GM23338 (cell line): ENCODE measurements at regions not wholly inside any gene's neighbourhood (a gene's known extent, or its start where the extent isn't known, plus 50 kb on each side); places are given as distances from the start of the nearest gene placed in this dataset.
A peak's percentile ranks its signal among the peaks of the same experiment; 100 is the strongest.

Experiments used
- ATAC-seq: fragments of 200-7000 bp; cut with Tn5 transposase; 3 replicates; pipeline ENCODE4 v1.9.1; 2020
- DNase-seq: peaks from one replicate; pipeline ENCODE4 v3.0.0-alpha.2; 2015; ENCODE audit warnings: low spot score
- H2AFZ ChIP-seq: fragments of 200-600 bp; sonication (generic); 2 replicates; pipeline ENCODE4 v1.8.0; 2016; ENCODE audit warnings: antibody characterized with exemption, mild to moderate bottlenecking, moderate library complexity
- H3F3A ChIP-seq: fragments of 200-600 bp; sonication (generic); replicated peaks from 2 replicates; pipeline ENCODE4 v1.8.0; 2017; ENCODE audit warnings: antibody characterized with exemption, mixed run types, low read depth
- H3K27ac ChIP-seq: fragments of 200-600 bp; sonication (generic); 2 replicates; pipeline ENCODE4 v1.6.1; 2016; ENCODE audit warnings: low read depth
- H3K27me3 ChIP-seq: fragments of 200-600 bp; sonication (generic); 2 replicates; pipeline ENCODE4 v1.8.0; 2016; ENCODE audit warnings: mild to moderate bottlenecking, mixed run types, moderate library complexity; ENCODE audit not compliant: insufficient read depth
- H3K36me3 ChIP-seq: fragments of 200-600 bp; sonication (generic); 2 replicates; pipeline ENCODE4 v1.8.0; 2016; ENCODE audit warnings: mild to moderate bottlenecking; ENCODE audit not compliant: insufficient read depth
- H3K4me1 ChIP-seq: fragments of 200-600 bp; sonication (generic); 2 replicates; pipeline ENCODE4 v1.8.0; 2016; ENCODE audit warnings: mild to moderate bottlenecking, moderate library complexity; ENCODE audit not compliant: insufficient read depth
- H3K4me2 ChIP-seq: fragments of 200-600 bp; sonication (generic); 2 replicates; pipeline ENCODE4 v1.7.1; 2017; ENCODE audit warnings: mixed run types
- H3K4me3 ChIP-seq: fragments of 200-600 bp; sonication (generic); 2 replicates; pipeline ENCODE4 v1.6.1; 2016; ENCODE audit warnings: mixed run types
- H3K79me2 ChIP-seq: fragments of 200-600 bp; sonication (generic); replicated peaks from 2 replicates; pipeline ENCODE4 v1.8.0; 2017; ENCODE audit warnings: mild to moderate bottlenecking; ENCODE audit not compliant: insufficient read depth
- H3K9me2 ChIP-seq: fragments of 200-600 bp; sonication (generic); 2 replicates; pipeline ENCODE4 v1.8.0; 2017; ENCODE audit not compliant: insufficient read depth
- H4K20me1 ChIP-seq: fragments of 200-600 bp; sonication (generic); replicated peaks from 2 replicates; pipeline ENCODE4 v1.8.0; 2017; ENCODE audit warnings: mild to moderate bottlenecking; ENCODE audit not compliant: insufficient read depth
- H3K27ac Mint-ChIP-seq: 2 replicates; pipeline ENCODE4 v1.8.0; 2020; ENCODE audit warnings: inconsistent platforms, mild to moderate bottlenecking, moderate library complexity, mixed read lengths
- H3K27me3 Mint-ChIP-seq: 3 replicates; pipeline ENCODE4 v1.8.0; 2022; ENCODE audit warnings: low read depth, mild to moderate bottlenecking, moderate library complexity, mixed read lengths, inconsistent platforms; ENCODE audit not compliant: insufficient read depth, poor library complexity
- H3K36me3 Mint-ChIP-seq: 3 replicates; pipeline ENCODE4 v1.8.0; 2021; ENCODE audit warnings: low read depth, mild to moderate bottlenecking, inconsistent platforms, moderate library complexity, mixed read lengths
- H3K4me1 Mint-ChIP-seq: 3 replicates; pipeline ENCODE4 v1.8.0; 2020; ENCODE audit warnings: mild to moderate bottlenecking, inconsistent platforms, mixed read lengths
- H3K4me3 Mint-ChIP-seq: 3 replicates; pipeline ENCODE4 v1.8.0; 2021; ENCODE audit warnings: moderate library complexity, mild to moderate bottlenecking, inconsistent platforms, mixed read lengths
- H3K9me3 Mint-ChIP-seq: 3 replicates; pipeline ENCODE4 v1.8.0; 2020; ENCODE audit warnings: moderate library complexity, mild to moderate bottlenecking, inconsistent platforms, mixed read lengths
- CREB1 ChIP-seq: fragments of 250-450 bp; sonication (Bioruptor Pico); IDR thresholded peaks from 2 replicates; pipeline ENCODE4 v1.5.0; 2020; ENCODE audit warnings: low read depth, mild to moderate bottlenecking, moderate library complexity
- CTCF ChIP-seq, 2 experiments: fragments of 200-600 bp in 1 of 2; sonication (generic) in 1 of 2; conservative IDR thresholded peaks; 2 replicates each; pipeline versions ENCODE4 v1.5.1 to v1.6.1; 2016 to 2017; ENCODE audit warnings: antibody characterized with exemption in 2 of 2, low read depth in 2 of 2, mild to moderate bottlenecking in 2 of 2, moderate library complexity in 1 of 2
- EZH2 ChIP-seq: fragments of 200-600 bp; sonication (generic); IDR thresholded peaks from one replicate; pipeline ENCODE4 v1.8.0; 2017; ENCODE audit warnings: antibody characterized with exemption, mild to moderate bottlenecking, low read depth; ENCODE audit not compliant: unreplicated experiment
- EZH2phosphoT487 ChIP-seq: fragments of 200-600 bp; sonication (generic); IDR thresholded peaks from one replicate; pipeline ENCODE4 v1.8.1; 2018; ENCODE audit warnings: antibody characterized with exemption; ENCODE audit not compliant: unreplicated experiment
- JUNB ChIP-seq: IDR thresholded peaks from one replicate; pipeline ENCODE4 v1.6.1; 2016; ENCODE audit warnings: antibody characterized with exemption; ENCODE audit not compliant: unreplicated experiment
- NANOG ChIP-seq: IDR thresholded peaks from 2 replicates; pipeline ENCODE4 v1.6.1; 2016; ENCODE audit warnings: antibody characterized with exemption, borderline replicate concordance
- POLR2AphosphoS5 ChIP-seq: IDR thresholded peaks from 2 replicates; pipeline ENCODE4 v1.6.1; 2016; ENCODE audit warnings: antibody characterized with exemption, low read depth
- ZNF331 ChIP-seq: fragments of 250-450 bp; sonication (Bioruptor Pico); IDR thresholded peaks from 2 replicates; pipeline ENCODE4 v1.5.0; 2020; ENCODE audit warnings: low read depth, mild to moderate bottlenecking, moderate library complexity
- ZNF462 ChIP-seq: fragments of 250-450 bp; sonication (Bioruptor Pico); IDR thresholded peaks from 2 replicates; pipeline ENCODE4 v1.5.0; 2020; ENCODE audit warnings: mild to moderate bottlenecking, moderate library complexity

- H3K9me3 Mint-ChIP-seq: peaks cover 89% of the 10 kb centered on the region
- DNase-seq: no peak
These were observed 709.6 kb downstream of the SOCS6 start for GRCh38 chr18:70998490-70998889.

GRCh38 chr18:70994116-70994515 lies 705.3 kb downstream of the SOCS6 start:
- no peak overlapping the region for H3K4me3 ChIP-seq
- H3K27ac Mint-ChIP-seq: no peak overlapping the region
- H3K9me3 Mint-ChIP-seq: peaks cover 79% of the 10 kb centered on the region
- no peak overlapping the region for H3K4me2 ChIP-seq
- H3K4me1 ChIP-seq: no peaks in the 10 kb centered on the region
- peaks cover 6% of the 10 kb centered on the region for H3K27me3 Mint-ChIP-seq
- H3K36me3 Mint-ChIP-seq: peaks cover 32% of the 10 kb centered on the region
- no peaks in the 10 kb centered on the region for H4K20me1 ChIP-seq
- H2AFZ ChIP-seq: no peak overlapping the region
- no peak overlapping the region for H3K27ac ChIP-seq
- no peaks in the 10 kb centered on the region for H3F3A ChIP-seq
- DNase-seq (no peak), ATAC-seq (no peak)
- no peaks in the 10 kb centered on the region for H3K9me2 ChIP-seq
- H3K4me1 Mint-ChIP-seq: no peaks in the 10 kb centered on the region
- H3K4me3 Mint-ChIP-seq: no peak overlapping the region
- H3K27me3 ChIP-seq: no peaks in the 10 kb centered on the region
- H3K36me3 ChIP-seq: peaks cover 6% of the 10 kb centered on the region; the same call in 1 of the 2 replicates
- H3K79me2 ChIP-seq: no peaks in the 10 kb centered on the region
- TF ChIP-seq POLR2AphosphoS5 (no peak), CREB1 (CRISPR knock-in tag) (no peak), EZH2phosphoT487 (no peak), ZNF462 (no peak), CTCF (conservative IDR thresholded peaks at IDR 0.05; ENCODE audit: low read depth in 2 of 2) (no peak), NANOG (no peak), EZH2 (no peak), ZNF331 (no peak)

More at GRCh38 chr18:70998490-70998889, 709.6 kb downstream of the SOCS6 start:
- Histone ChIP-seq H3K79me2 (no peaks in the 10 kb centered on the region), H3K4me2 (no peak overlapping the region), H3F3A (no peaks in the 10 kb centered on the region), H3K27me3 (no peaks in the 10 kb centered on the region), H3K4me3 (no peak overlapping the region), H3K4me1 (no peaks in the 10 kb centered on the region), H3K9me2 (no peaks in the 10 kb centered on the region), H3K27ac (no peak overlapping the region), H4K20me1 (no peaks in the 10 kb centered on the region), H2AFZ (no peak overlapping the region), H3K36me3 (peaks cover 11% of the 10 kb centered on the region; the same call in 1 of the 2 replicates)
- Mint-ChIP-seq H3K4me1 (no peaks in the 10 kb centered on the region), H3K4me3 (no peak overlapping the region), H3K27me3 (peaks cover 6% of the 10 kb centered on the region), H3K27ac (no peak overlapping the region), H3K36me3 (peaks cover 40% of the 10 kb centered on the region)
- TF ChIP-seq CTCF (conservative IDR thresholded peaks at IDR 0.05; ENCODE audit: low read depth in 2 of 2) (0 out of 4 replicates have a peak, but pooled peaks of 1 of the 2 experiments have one; percentile 2), JUNB (no peak), EZH2 (no peak)
- ATAC-seq: no peak
